HepG2 (cell line): ENCODE measurements at regions not wholly inside any gene's neighbourhood (a gene's known extent, or its start where the extent isn't known, plus 50 kb on each side); places are given as distances from the start of the nearest gene placed in this dataset.
"Not testable (repeated sequence)": the region's sequence is repeated elsewhere in the genome, so short reads cannot be mapped to it uniquely, and the experiment has no call there.

Source experiments
- ATAC-seq: fragments of 200-7000 bp; cut with Tn5 transposase; 3 replicates; pipeline ENCODE4 v1.9.1; 2020; ENCODE audit warnings: mild to moderate bottlenecking, moderate library complexity
- BruUV-seq: library from RNA; stranded (reverse); fragments of 400-500 nt; replicated peaks from 2 replicates; lab custom pipeline; 2021; lab: Mats Ljungman, UMichigan
- CTCF ChIA-PET: fragments of 300-600 bp; formaldehyde crosslinking; extraction: SDS; loops from one replicate; lab custom pipeline; 2021; ENCODE audit warnings: low total read pairs, inconsistent platforms, low intra/inter-chr PET ratio; lab: Yijun Ruan, JAX
- POLR2A ChIA-PET: fragments of 350-600 bp; sonication (Branson Sonifier 250); formaldehyde crosslinking; loops from one replicate; lab custom pipeline; 2020; ENCODE audit warnings: antibody characterized with exemption, inconsistent platforms; lab: Yijun Ruan, JAX
- DNase-seq: peaks from one replicate; pipeline ENCODE4 v3.0.0-alpha.2; 2015; ENCODE audit warnings: low spot score
- FAIRE-seq: peaks from 3 replicates; lab custom pipeline; 2011; peaks lifted over from hg19 to GRCh38; lab: Jason Lieb, UNC
- H2AFZ ChIP-seq: one replicate; pipeline ENCODE4 v1.6.1; 2011; ENCODE audit warnings: low read length, inconsistent platforms
- H3K27ac ChIP-seq: fragments of 300-600 bp; 3 replicates; pipeline ENCODE4 v1.8.0; 2011; ENCODE audit warnings: mixed run types, mild to moderate bottlenecking, mixed read lengths, low read length, inconsistent platforms; ENCODE audit not compliant: insufficient read depth; ENCODE audit errors: extremely low read length
- H3K27me3 ChIP-seq, 2 experiments: fragments of 200-600 bp in 1 of 2; 2 replicates in 1 of 2; 3 replicates in 1 of 2; pipeline versions ENCODE4 v1.6.0 to v1.8.0; 2011; ENCODE audit warnings: low read length in 2 of 2, mild to moderate bottlenecking in 2 of 2, moderate library complexity in 2 of 2, inconsistent platforms in 1 of 2; ENCODE audit not compliant: insufficient read depth in 2 of 2, control insufficient read depth in 1 of 2
- H3K36me3 ChIP-seq, 2 experiments: fragments of 200-600 bp in 1 of 2; replicated peaks in 1 of 2; 2 replicates in 1 of 2; 3 replicates in 1 of 2; pipeline versions ENCODE4 v1.5.1 to v1.8.0; 2011; ENCODE audit warnings: low read length in 2 of 2, inconsistent platforms in 1 of 2; ENCODE audit not compliant: insufficient read depth in 2 of 2, control insufficient read depth in 1 of 2
- H3K4me1 ChIP-seq: 2 replicates; pipeline ENCODE4 v1.5.1; 2012; ENCODE audit warnings: low read length, inconsistent platforms; ENCODE audit not compliant: insufficient read depth
- H3K4me2 ChIP-seq: 2 replicates; pipeline ENCODE4 v1.6.0; 2011; ENCODE audit warnings: low read depth, low read length, inconsistent platforms
- H3K4me3 ChIP-seq, 3 experiments: fragments of 200-600 bp in 1 of 3; sonication (generic), shearing (Covaris generic) in 1 of 3; replicated peaks in 1 of 3; 2 replicates each; pipeline ENCODE4 v1.5.1; 2011 to 2016; ENCODE audit warnings: low read length in 3 of 3, inconsistent platforms in 2 of 3, low read depth in 2 of 3, mild to moderate bottlenecking in 2 of 3, control low read depth in 1 of 3, mixed read lengths in 1 of 3; ENCODE audit not compliant: insufficient read depth in 1 of 3
- H3K79me2 ChIP-seq: one replicate; pipeline ENCODE4 v1.6.1; 2011; ENCODE audit warnings: low read length, inconsistent platforms; ENCODE audit not compliant: insufficient read depth
- H3K9ac ChIP-seq: 2 replicates; pipeline ENCODE4 v1.6.0; 2011; ENCODE audit warnings: mild to moderate bottlenecking, low read depth, low read length, inconsistent platforms; ENCODE audit not compliant: insufficient read depth
- H3K9me3 ChIP-seq: 2 replicates; pipeline ENCODE4 v1.5.1; 2012; ENCODE audit warnings: mild to moderate bottlenecking, low read length
- H4K20me1 ChIP-seq: 2 replicates; pipeline ENCODE4 v1.6.0; 2011; ENCODE audit warnings: inconsistent platforms, mild to moderate bottlenecking, low read length, moderate library complexity; ENCODE audit not compliant: insufficient read depth
- ASH2L ChIP-seq: fragments of 300-600, 200-600 bp; sonication (generic); IDR thresholded peaks from 2 replicates; pipeline ENCODE4 v1.7.0; 2017; ENCODE audit warnings: low read depth, mild to moderate bottlenecking, moderate library complexity, mixed read lengths, low read length; ENCODE audit not compliant: insufficient read length
- ZNF24 ChIP-seq: fragments of 450-650 bp; IDR thresholded peaks from 2 replicates; pipeline ENCODE4 v1.6.1; 2017; ENCODE audit warnings: antibody characterized with exemption, mild to moderate bottlenecking
- ZNF512 ChIP-seq: sonication (generic); formaldehyde crosslinking; IDR thresholded peaks from 2 replicates; pipeline ENCODE4 v1.4.0; 2020; ENCODE audit warnings: mild to moderate bottlenecking, missing genetic modification reagents
- WGBS: methylation state at CpG from one replicate; pipeline ENCODE4 v1.1.6; 2017; ENCODE audit warnings: low lambda C conversion rate; 5-methylcytosine and 5-hydroxymethylcytosine counted together
- in situ Hi-C: cut with HindIII; loops from 2 replicates; pipeline ENCODE4 v1.10.0; 2017; ENCODE audit warnings: low pct_unique_long_range_greater_than_20kb; ENCODE audit not compliant: extremely low pct_ligation_motif_present
- intact Hi-C: fragments of 100-400 bp; cut with micrococcal nuclease; formaldehyde crosslinking; loops from one replicate; pipeline ENCODE4 v1.10.0; 2022; ENCODE audit not compliant: unreplicated experiment

GRCh38 chr16:88246955-88247582, 135.7 kb upstream of the ZNF469 start:
- CTCF ChIA-PET, BruUV-seq, H3K4me3 ChIP-seq, H3K27me3 ChIP-seq, H3K36me3 ChIP-seq, ATAC-seq, H3K9ac ChIP-seq, POLR2A ChIA-PET, intact Hi-C loops, H3K9me3 ChIP-seq, H3K4me2 ChIP-seq, H2AFZ ChIP-seq, H3K79me2 ChIP-seq, H4K20me1 ChIP-seq, FAIRE-seq, DNase-seq, in situ Hi-C loops, H3K27ac ChIP-seq: not testable (repeated sequence)
- 36% methylated on average over 4 of the region's 4 CpGs for WGBS
- TF ChIP-seq ZNF24 (peak; percentile 94), ZNF512 (CRISPR knock-in tag) (0 out of 2 replicates have a peak, but pooled peaks have one; percentile 65)
- H3K4me1 ChIP-seq = peaks cover 31% of the 10 kb centered on the region

- DNase-seq, CTCF ChIA-PET, H3K4me2 ChIP-seq, H3K4me3 ChIP-seq, H3K36me3 ChIP-seq, ATAC-seq, H3K9ac ChIP-seq, H2AFZ ChIP-seq, BruUV-seq, FAIRE-seq, POLR2A ChIA-PET, H3K79me2 ChIP-seq, H4K20me1 ChIP-seq, intact Hi-C loops, H3K27ac ChIP-seq, H3K27me3 ChIP-seq, H3K9me3 ChIP-seq, in situ Hi-C loops: not testable (repeated sequence)
- TF ChIP-seq ASH2L (peak; percentile 44), ZNF24 (peak; percentile 92)
- 64% methylated on average over 5 of the region's 5 CpGs for WGBS
- H3K4me1 ChIP-seq = peaks cover 26% of the 10 kb centered on the region
Observed at GRCh38 chr16:88247583-88247966, 135.2 kb upstream of the ZNF469 start.

- BruUV-seq, H3K27me3 ChIP-seq, DNase-seq, H3K9ac ChIP-seq, in situ Hi-C loops, H3K4me3 ChIP-seq, POLR2A ChIA-PET, H3K4me2 ChIP-seq, H3K9me3 ChIP-seq, CTCF ChIA-PET, H3K27ac ChIP-seq, intact Hi-C loops, H3K79me2 ChIP-seq, ATAC-seq, FAIRE-seq, H2AFZ ChIP-seq, H4K20me1 ChIP-seq, H3K36me3 ChIP-seq: not testable (repeated sequence)
- peaks cover 20% of the 10 kb centered on the region for H3K4me1 ChIP-seq
- 50% methylated on average over 9 of the region's 9 CpGs for WGBS
Observed at GRCh38 chr16:88248761-88249160, 134.0 kb upstream of the ZNF469 start.

GRCh38 chr16:88250381-88250780, 132.4 kb upstream of the ZNF469 start:
- H3K4me2 ChIP-seq, H3K79me2 ChIP-seq, H3K4me3 ChIP-seq, intact Hi-C loops, H2AFZ ChIP-seq, H3K9me3 ChIP-seq, H3K9ac ChIP-seq, CTCF ChIA-PET, H4K20me1 ChIP-seq, in situ Hi-C loops, H3K36me3 ChIP-seq, BruUV-seq, H3K27ac ChIP-seq, ATAC-seq, POLR2A ChIA-PET, DNase-seq, H3K27me3 ChIP-seq, FAIRE-seq: not testable (repeated sequence)
- H3K4me1 ChIP-seq = peaks cover 13% of the 10 kb centered on the region
- 29% methylated on average over 5 of the region's 5 CpGs for WGBS
